HG02798 (cell line): ENCODE measurements at regions not wholly inside any gene's neighbourhood (a gene's known extent, or its start where the extent isn't known, plus 50 kb on each side); places are given as distances from the start of the nearest gene placed in this dataset.
"Not testable (repeated sequence)": the region's sequence is repeated elsewhere in the genome, so short reads cannot be mapped to it uniquely, and the experiment has no call there.

ENCODE experiments used
- ATAC-seq: cut with Tn5 transposase; IDR thresholded peaks from one replicate; pipeline ENCODE4 v1.9.1; 2021; ENCODE audit warnings: mild to moderate bottlenecking; ENCODE audit not compliant: unreplicated experiment, poor library complexity

DNA sequence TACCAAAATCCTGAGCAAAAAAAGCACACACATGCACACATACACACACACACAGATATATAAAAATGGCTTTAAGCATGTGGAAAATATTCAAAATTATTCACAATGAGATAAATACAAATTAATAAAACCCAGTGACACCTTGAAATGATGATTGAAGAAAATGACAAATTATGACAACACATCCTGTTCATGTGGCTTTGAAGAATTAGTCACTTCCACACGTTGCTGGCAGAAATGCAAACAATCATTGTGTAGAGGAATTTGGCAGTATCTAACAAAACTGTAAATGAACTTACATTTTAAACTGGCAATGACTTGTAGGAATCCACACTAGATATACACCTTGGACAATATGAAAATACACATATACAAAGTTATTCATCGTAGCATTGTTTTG, 95.8 kb upstream of the RGPD4 start:
- no peak for ATAC-seq

DNA sequence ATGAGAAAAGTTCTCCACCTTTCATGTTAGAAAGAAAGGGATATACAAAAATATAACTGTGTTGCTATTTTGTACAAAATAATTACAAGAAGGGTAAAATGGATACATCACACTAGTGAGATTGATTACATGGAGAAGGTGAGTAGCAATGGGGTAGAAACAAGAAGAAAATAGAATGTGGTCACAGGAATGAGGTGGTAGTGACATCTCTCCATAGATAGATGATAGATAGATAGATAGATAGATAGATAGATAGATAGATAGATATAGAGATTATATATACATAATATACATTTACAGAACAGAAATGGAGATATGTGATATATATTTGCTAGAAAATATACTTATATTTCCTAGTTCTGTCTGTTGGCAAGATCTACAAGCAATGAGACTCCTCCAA, 95.3 kb upstream of the RGPD4 start:
- ATAC-seq = no peak

DNA sequence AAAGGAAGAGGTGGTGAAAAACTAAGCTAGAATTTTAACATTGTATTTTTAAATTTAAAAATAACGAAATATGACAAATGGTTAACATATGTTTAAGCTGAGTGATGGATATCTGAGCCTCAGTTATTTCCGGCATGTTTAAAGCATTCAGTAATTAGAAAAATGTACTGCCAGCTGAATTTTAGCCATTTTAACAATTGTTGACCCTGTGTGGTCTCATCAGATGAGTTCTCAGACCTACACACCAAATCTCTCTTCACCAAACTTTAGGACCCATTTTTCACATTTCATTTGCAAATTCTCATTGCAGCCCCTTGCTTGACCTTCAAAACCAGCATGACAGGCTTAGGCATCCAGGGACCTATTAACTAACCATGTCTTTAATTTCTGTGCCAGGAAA, 91.5 kb upstream of the RGPD4 start:
- no peak for ATAC-seq

DNA sequence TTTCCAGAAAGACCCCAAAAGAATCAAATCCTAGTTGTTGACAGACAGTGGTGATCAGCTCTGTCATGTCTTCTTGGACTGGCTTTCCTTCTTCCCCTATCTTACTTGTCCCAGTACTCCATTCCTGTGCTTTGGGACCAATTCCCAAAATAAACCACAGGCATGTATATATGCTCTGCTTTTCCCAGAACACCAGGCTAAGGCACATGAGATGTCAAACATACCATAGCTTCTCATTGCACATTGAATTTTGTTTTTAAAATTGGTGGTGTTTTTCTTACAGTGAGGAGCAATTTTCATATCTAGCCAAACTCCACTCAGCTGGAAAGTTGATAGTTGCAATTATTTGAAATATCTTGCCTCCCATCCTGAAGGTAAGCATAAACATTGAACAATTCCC, 88.9 kb upstream of the RGPD4 start:
- no peak for ATAC-seq

DNA sequence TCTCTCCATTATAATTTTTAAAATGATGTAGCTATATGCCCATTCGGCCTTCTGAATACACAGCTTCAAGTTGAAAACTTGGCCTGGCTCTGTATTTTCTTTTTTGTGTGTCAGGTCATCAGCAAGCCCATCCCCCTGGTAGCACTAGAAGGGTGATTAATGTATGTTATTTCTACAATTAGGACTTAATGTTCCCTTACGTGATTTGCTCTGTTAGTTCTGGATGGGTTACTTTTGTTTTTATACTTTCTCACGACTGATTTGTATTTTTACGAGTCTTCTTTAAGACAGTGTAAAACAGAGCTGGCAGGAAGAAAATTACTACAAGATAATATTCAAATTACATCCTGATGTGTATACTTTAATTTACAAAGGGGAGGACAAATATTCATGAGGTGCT, 88.4 kb upstream of the RGPD4 start:
- ATAC-seq = no peak

DNA sequence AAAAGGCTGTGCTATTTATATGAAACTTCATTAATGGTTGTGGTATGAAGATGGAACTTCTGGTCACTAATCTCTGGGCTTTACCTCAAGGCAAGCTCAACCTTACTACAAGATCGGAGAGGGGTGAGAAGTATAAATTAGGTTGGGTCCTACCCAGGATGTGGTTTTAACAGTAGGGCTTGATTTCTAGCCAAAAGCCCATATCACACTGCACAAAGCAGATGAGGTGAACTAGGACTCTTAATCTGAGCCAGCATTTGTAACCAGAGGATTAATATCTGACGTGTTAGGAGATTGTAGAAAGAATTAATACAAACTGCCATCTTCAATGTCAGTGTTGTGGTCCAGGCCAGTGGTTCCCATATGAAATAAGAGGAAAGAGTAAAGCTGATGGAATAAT, 86.4 kb upstream of the RGPD4 start:
- no peak for ATAC-seq

DNA sequence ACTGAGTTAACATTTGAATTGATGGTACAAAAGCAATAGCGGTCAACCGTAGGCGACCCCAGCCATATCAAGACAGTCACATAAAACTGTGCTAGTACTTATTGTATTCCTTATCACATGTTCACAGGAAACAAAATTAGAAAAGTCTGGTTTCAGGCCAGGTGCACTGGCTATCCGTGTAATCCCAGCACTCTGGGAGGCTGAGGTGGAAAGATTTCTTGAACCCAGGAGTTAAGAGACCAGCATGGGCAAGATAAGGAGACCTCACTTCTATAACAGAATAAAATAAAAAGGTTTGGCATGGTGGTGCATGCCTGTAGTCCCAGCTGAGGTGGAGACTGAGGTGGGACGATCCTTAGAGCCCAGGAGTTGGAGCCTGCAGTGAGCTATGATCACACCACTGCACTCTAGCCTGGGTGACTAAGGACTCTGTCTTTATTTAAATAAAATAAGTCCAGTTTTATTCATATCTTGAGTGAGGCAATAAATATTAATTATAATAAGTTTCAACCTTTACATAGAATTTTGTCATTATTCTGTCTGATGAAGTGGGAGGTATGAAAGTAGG, 84.1 kb upstream of the RGPD4 start:
- ATAC-seq = no peak

DNA sequence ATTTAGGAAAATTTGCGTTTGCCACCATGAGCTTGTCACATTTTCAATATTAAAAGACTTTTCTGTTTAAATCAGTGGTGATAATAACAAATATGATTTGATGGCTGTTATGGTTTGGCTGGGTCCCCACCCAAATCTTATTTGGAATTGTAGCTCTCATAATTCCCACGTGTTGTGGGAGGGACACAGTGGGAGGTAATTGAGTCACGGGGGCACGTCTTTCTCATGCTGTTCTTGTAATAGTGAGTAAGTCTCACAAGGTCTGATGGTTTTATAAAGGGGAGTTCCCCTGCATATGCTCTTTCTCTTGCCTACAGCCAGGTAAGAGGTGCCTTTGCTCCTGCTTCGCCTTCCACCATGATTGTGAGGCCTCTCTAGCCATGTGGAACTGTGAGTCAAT, 83.4 kb upstream of the RGPD4 start:
- no peak for ATAC-seq

DNA sequence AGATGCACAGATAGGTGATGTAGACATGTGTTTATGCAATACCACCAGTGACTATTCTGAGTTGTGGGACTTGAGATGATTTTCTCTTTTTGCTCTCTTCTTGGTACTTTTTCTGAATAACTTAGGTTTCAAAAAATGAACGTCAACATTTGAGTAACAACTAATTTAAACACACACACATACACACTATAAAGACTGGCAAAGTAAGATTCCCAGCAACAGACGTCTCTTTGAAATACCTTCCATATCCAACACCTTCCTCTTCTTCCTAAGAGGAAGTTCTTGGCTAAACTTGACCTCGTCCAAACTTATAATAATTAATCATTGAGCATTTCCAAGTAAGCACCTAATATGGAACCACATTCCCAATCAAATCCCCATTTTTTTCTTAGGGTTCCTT, 81.6 kb upstream of the RGPD4 start:
- ATAC-seq = no peak

DNA sequence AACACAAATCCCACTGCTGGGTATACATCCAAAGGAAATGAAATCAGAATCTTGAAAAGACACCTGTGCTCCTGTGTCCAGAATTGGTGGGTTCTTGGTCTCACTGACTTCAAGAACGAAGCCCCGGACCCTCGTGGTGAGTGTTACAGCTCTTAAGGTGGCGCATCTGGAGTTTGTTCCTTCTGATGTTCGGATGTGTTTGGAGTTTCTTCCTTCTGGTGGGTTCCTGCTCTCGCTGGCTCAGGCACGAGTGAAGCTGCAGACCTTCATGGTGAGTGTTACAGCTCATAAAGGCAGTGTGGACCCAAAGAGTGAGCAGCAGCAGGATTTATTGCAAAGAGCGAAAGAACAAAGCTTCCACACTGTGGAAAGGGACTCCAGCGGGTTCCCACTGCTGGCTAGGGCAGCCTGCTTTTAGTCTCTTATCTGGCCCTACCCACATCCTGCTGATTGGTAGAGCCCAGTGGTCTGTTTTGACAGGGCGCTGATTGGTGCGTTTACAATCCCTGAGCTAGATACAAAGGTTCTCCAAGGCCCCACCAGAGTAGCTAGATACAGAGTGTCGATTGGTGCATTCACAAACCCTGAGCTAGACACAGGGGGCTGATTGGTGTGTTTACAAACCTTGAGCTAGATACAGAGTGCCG, 80.0 kb upstream of the RGPD4 start:
- ATAC-seq = not testable (repeated sequence)

DNA sequence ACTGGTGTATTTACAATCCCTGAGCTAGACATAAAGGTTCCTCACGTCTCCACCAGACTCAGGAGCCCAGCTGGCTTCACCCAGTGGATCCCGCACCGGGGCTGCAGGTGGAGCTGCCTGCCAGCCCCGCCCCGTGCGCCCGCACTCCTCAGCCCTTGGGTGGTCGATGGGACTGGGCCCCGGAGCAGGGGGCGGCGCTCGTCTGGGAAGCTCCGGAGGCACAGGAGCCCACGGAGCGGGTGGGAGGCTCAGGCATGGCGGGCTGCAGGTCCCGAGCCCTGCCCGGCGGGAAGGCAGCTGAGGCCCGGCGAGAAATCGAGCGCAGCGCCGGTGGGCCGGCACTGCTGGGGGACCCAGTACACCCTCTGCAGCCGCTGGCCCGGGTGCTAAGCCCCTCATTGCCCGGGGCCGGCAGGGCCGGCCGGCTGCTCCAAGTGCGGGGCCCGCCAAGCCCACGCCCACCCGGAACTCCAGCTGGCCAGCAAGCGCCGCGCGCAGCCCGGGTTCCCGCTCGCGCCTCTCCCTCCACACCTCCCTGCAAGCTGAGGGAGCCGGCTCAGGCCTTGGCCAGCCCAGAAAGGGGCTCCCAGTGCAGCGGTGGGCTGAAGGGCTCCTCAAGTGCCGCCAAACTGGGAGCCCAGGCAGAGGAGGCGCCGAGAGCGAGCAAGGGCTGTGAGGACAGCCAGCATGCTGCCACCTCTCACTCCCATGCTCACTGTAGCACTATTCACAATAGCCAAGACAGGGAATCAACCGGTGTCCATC, 79.3 kb upstream of the RGPD4 start:
- ATAC-seq = not testable (repeated sequence)

DNA sequence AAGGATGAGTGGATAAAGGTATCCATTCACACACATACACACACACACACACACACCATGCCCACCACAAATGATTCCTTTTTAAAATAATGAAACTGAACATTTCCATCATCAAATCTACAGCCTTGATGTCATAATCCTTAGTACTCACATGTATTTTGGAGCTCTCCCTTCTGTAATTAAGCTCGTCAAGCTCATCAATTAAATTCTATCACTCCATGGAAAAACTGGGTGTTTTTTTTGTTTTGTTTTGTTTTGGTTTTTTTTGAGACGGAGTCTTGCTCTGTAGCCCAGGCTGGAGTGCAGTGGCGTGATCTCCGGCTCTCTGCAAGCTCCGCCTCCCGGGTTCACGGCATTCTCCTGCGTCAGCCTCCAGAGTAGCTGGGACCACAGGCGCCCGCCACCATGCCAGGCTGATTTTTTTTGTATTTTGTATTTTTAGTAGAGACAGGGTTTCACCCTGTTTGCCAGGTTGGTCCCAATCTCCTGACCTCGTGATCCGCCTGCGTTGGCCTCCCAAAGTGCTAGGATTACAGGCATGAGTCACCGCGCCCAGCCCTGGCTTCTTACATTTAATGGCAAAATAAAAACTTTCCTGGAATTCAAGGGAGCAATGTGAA, 78.6 kb upstream of the RGPD4 start:
- no peak for ATAC-seq

DNA sequence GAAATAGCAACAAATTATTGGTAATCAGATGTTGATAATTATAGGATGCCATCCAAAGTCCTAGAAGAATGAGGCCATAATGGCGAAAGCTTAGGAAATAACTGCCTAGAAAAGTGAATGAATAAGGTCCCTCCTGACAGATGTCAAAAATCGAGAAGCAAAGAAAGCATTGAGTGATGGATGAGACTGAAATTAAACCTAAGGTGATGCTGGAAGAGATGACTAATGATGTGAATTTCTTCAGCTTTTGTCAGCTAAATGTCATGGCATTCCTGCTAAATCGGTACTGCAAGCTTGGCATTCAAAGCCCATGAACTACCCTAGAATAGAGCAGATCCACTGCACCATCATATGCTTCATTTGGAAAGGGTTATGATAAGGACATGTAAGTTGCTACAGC, 74.8 kb upstream of the RGPD4 start:
- no peak for ATAC-seq

DNA sequence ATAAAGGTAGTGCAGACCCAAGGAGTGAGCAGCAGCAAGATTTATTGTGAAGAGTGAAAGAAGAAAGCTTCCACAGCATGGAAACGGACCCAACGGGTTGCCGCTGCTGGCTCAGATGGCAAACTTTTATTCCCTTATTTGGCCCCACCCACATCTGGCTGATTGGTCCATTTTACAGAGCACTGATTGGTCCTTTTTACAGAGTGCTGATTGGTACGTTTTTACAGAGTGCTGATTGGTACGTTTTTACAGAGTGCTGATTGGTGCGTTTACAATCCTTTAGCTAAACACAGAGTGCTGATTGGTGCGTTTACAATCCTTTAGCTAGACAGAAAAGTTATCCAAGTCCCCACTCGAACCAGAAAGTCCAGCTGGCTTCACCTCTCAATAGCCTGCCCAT, 72.9 kb upstream of the RGPD4 start:
- ATAC-seq = not testable (repeated sequence)

DNA sequence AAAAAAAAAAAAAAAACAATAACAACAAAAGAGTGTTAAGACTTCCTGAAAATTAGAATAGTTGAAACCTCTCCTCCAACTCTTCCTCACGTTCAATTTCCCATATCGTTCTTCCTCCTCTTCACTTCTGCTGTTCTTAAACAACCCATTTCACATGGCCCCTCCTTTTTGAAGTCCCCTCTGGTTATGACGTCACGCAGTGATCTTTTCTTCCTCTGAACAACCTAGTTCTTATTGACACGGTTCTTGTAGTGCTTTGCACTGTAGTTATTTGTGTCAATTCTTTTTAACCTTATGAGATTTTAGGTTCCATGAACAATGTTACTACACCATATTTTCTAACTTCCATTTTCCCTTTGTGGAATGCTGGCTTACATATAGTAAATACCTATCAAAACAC, 69.5 kb upstream of the RGPD4 start:
- ATAC-seq = no peak

DNA sequence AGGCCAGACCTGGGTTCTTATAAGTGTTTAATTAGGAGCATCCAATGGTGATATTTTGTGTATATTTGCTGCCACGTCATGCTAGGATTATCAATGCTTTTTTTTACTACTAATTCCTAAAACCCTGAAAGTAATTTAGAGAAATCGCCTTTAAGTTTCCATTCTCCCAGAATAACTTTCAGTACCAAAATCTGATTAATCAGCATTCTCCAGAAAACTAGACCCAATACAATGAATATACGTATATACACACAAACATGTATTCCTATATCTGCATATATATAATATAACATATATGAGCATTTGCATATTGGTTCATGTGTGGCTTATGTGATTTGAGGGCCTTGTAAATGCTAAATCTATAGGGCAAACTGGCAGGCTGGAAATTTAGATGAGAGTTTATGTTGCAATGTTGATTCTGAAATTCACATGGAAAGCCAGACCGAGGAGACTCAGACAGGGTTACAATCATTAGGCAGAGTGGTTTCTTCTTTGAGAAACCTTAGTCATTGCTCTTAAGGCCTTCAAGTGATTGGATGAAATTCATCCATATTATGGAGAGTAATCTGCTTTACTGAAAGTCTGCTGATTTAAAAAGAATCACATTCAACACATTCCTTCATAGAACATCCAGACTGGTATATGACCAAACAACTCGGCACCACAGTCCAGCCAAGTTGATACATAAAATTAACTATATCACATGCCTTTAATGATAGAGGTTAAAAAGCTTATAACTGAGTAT, 65.9 kb upstream of the RGPD4 start:
- ATAC-seq = no peak

DNA sequence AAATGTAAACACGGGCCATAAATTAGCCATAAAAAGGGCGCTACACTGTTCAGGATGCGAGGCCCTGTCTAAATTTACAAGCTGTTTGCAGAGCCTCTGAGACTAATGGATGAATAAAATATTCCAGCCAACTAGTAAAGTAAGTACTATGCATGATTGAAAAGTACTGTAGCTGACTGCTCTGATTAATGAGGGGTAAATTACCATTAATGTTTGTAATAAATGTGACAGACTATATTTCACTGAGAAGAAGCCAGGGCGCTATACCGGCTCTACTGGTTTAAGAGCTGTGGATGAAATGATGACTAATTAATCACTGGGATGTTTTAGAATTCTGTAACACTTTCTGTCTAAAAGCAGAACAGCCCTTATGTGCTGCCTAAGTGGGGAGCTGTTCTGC, 54.3 kb upstream of the RGPD4 start:
- no peak for ATAC-seq

DNA sequence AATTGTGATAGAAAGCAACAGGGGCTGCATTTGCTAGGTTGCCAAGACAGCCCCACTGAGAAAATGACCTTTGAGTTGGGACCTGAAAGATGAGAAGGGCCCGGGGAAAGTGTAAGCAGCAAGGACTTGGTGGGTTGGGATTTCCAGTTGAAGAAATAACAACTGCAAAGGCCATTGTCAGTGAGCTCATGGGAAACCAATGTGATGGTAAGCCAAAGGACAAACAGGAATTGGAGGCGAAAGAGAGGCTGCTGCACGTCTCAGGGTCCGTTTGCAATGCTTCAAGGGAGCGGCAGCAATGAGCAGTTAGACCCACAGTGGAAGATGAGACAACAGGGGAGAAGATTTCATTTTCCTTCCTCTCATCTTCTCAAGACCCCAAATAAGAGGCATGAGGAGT, 51.5 kb upstream of the RGPD4 start:
- no peak for ATAC-seq

DNA sequence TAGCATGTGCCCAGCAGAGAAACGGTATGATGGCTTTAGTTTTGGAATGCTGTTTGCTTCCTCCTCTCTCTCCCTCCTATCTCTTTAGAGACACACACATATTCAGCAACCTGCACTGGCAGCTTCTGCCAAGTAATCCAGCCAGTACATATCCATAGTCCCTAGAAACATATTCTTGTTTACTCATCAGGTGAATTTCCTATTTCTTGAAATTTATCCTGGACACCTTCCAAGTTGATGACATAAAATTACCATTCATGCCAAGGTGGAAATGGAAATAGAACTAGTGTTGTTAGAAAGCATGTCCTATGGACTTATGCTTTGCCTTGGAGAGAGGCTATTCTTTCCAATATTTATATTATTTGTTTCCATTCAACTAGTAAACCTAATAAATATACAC, 50.9 kb upstream of the RGPD4 start:
- no peak for ATAC-seq

DNA sequence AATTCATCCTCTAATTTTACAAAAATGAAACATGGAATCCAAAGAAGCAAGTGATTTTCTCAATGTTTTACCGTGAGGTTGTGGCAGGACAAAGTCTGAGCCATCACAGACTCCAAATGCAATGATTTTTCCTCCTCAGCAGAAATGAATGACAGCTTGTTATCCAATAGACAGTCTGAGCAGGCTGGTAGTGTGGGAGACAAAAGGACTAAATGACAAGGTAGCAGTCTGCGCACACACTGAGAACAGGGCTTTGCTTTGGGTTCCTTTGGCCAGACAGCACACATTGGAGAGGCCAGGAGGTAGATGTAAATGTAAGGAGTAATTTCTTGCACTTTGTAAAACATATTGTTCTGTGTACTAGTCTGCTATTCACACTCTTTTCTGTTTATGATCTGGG, 50.3 kb upstream of the RGPD4 start:
- ATAC-seq = no peak
